ENCODE measurements at regions not wholly inside any gene's neighbourhood (a gene's known extent, or its start where the extent isn't known, plus 50 kb on each side); places are given as distances from the start of the nearest gene placed in this dataset.

GRCh38 chr14:83021323-83021722 is 1487.7 kb upstream of the SEL1L start:
- no peaks in the 10 kb centered on the region for H3K9me3 ChIP-seq
- 72% methylated on average over 2 of the region's 2 CpGs for WGBS
- H3K36me3 ChIP-seq: no peaks in the 10 kb centered on the region
- no peaks in the 10 kb centered on the region for H3K27me3 ChIP-seq (replicated peaks; ENCODE audit: insufficient read depth)
- no peak overlapping the region for H3K27ac ChIP-seq
- no peak overlapping the region for H3K4me3 ChIP-seq
- intact Hi-C loops (cut with DNase I): no loop called here
- no peaks in the 10 kb centered on the region for H3K4me1 ChIP-seq (replicated peaks)
- TF ChIP-seq POLR2A (IDR thresholded peaks at IDR 0.05): no peak
- no peak for TF ChIP-seq CTCF (IDR thresholded peaks at IDR 0.05)
- no peak for TF ChIP-seq POLR2AphosphoS5 (IDR thresholded peaks at IDR 0.05)
- DNase-seq (ENCODE audit: low spot score): no peak

- no peak for TF ChIP-seq POLR2A (IDR thresholded peaks at IDR 0.05)
- TF ChIP-seq CTCF (IDR thresholded peaks at IDR 0.05): no peak
- no peak for TF ChIP-seq POLR2AphosphoS5 (IDR thresholded peaks at IDR 0.05)
- DNase-seq (ENCODE audit: low spot score): no peak
- Histone ChIP-seq H3K36me3 (no peaks in the 10 kb centered on the region), H3K27me3 (replicated peaks; ENCODE audit: insufficient read depth) (no peaks in the 10 kb centered on the region), H3K4me1 (replicated peaks) (no peaks in the 10 kb centered on the region), H3K9me3 (no peaks in the 10 kb centered on the region), H3K4me3 (no peak overlapping the region), H3K27ac (no peak overlapping the region)
- intact Hi-C loops (cut with DNase I): no loop called here
- 92% methylated on average over 3 of the region's 3 CpGs for WGBS
Measured at GRCh38 chr14:83023369-83023768, 1489.7 kb upstream of the SEL1L start.

GRCh38 chr14:83041224-83041623 is 1507.6 kb upstream of the SEL1L start:
- H3K27ac ChIP-seq: no peak overlapping the region
- 74% methylated on average over 2 of the region's 2 CpGs for WGBS
- intact Hi-C loops (cut with DNase I): no loop called here
- H3K4me1 ChIP-seq (replicated peaks): no peaks in the 10 kb centered on the region
- no peak for DNase-seq (ENCODE audit: low spot score)
- TF ChIP-seq POLR2AphosphoS5 (IDR thresholded peaks at IDR 0.05): no peak
- no peak for TF ChIP-seq CTCF (IDR thresholded peaks at IDR 0.05)
- TF ChIP-seq POLR2A (IDR thresholded peaks at IDR 0.05): no peak
- no peaks in the 10 kb centered on the region for H3K9me3 ChIP-seq
- no peaks in the 10 kb centered on the region for H3K36me3 ChIP-seq
- H3K4me3 ChIP-seq: no peak overlapping the region
- H3K27me3 ChIP-seq (replicated peaks; ENCODE audit: insufficient read depth): no peaks in the 10 kb centered on the region

GRCh38 chr14:83042858-83043257 is 1509.2 kb upstream of the SEL1L start:
- no peak overlapping the region for H3K27ac ChIP-seq
- no peaks in the 10 kb centered on the region for H3K27me3 ChIP-seq (replicated peaks; ENCODE audit: insufficient read depth)
- 80% methylated on average over 2 of the region's 2 CpGs for WGBS
- H3K4me3 ChIP-seq: no peak overlapping the region
- no peaks in the 10 kb centered on the region for H3K36me3 ChIP-seq
- no peaks in the 10 kb centered on the region for H3K4me1 ChIP-seq (replicated peaks)
- no peak for DNase-seq (ENCODE audit: low spot score)
- TF ChIP-seq POLR2AphosphoS5 (IDR thresholded peaks at IDR 0.05) (no peak), POLR2A (IDR thresholded peaks at IDR 0.05) (no peak), CTCF (IDR thresholded peaks at IDR 0.05) (no peak)
- intact Hi-C loops (cut with DNase I): no loop called here
- H3K9me3 ChIP-seq: no peaks in the 10 kb centered on the region

- Histone ChIP-seq H3K4me1 (replicated peaks) (no peaks in the 10 kb centered on the region), H3K36me3 (no peaks in the 10 kb centered on the region), H3K4me3 (no peak overlapping the region), H3K9me3 (no peaks in the 10 kb centered on the region), H3K27me3 (replicated peaks; ENCODE audit: insufficient read depth) (no peaks in the 10 kb centered on the region), H3K27ac (no peak overlapping the region)
- DNase-seq (ENCODE audit: low spot score): no peak
- intact Hi-C loops (cut with DNase I): no loop called here
- TF ChIP-seq CTCF (IDR thresholded peaks at IDR 0.05): no peak
- no peak for TF ChIP-seq POLR2AphosphoS5 (IDR thresholded peaks at IDR 0.05)
- TF ChIP-seq POLR2A (IDR thresholded peaks at IDR 0.05): no peak
- 84% methylated on average over 1 of the region's 1 CpG for WGBS
Measured at GRCh38 chr14:83044001-83044400, 1510.3 kb upstream of the SEL1L start.

Measured in prostate gland (tissue), 2 donors.